HEK293 (cell line): ENCODE measurements at regions not wholly inside any gene's neighbourhood (a gene's known extent, or its start where the extent isn't known, plus 50 kb on each side); places are given as distances from the start of the nearest gene placed in this dataset.

ENCODE experiments used
- GLI4 ChIP-seq: fragments of 450-650 bp; formaldehyde crosslinking; IDR thresholded peaks from 2 replicates; pipeline ENCODE4 v1.5.1; 2016; ENCODE audit warnings: missing biosample characterization, missing genetic modification characterization
- ZBTB7A ChIP-seq: fragments of 450-650 bp; formaldehyde crosslinking; IDR thresholded peaks from 2 replicates; pipeline ENCODE4 v1.5.1; 2016; ENCODE audit warnings: low read depth, missing biosample characterization, missing genetic modification characterization
- ZNF138 ChIP-seq: fragments of 450-650 bp; formaldehyde crosslinking; IDR thresholded peaks from 2 replicates; pipeline ENCODE4 v1.5.1; 2016; ENCODE audit warnings: missing biosample characterization, missing genetic modification characterization, borderline replicate concordance
- ZNF16 ChIP-seq: fragments of 450-650 bp; formaldehyde crosslinking; IDR thresholded peaks from 2 replicates; pipeline ENCODE4 v1.5.1; 2016; ENCODE audit warnings: low read depth, missing biosample characterization, missing genetic modification characterization
- ZNF223 ChIP-seq: fragments of 450-650 bp; formaldehyde crosslinking; IDR thresholded peaks from 2 replicates; pipeline ENCODE4 v1.5.1; 2016; ENCODE audit warnings: missing biosample characterization, missing genetic modification characterization
- ZNF239 ChIP-seq: fragments of 450-650 bp; formaldehyde crosslinking; IDR thresholded peaks from 2 replicates; pipeline ENCODE4 v1.5.1; 2016; ENCODE audit warnings: missing biosample characterization, missing genetic modification characterization
- ZNF24 ChIP-seq: fragments of 450-650 bp; formaldehyde crosslinking; IDR thresholded peaks from 2 replicates; pipeline ENCODE4 v1.5.1; 2016; ENCODE audit warnings: missing biosample characterization, missing genetic modification characterization
- ZNF274 ChIP-seq, 2 experiments: fragments of 200-500 bp in 1 of 2; fragments of 450-650 bp in 1 of 2; sonication (Bioruptor generic) in 1 of 2; formaldehyde crosslinking in 1 of 2; IDR thresholded peaks; 2 replicates each; pipeline versions ENCODE4 v1.5.1 to v1.6.1; 2014 to 2016; ENCODE audit warnings: borderline replicate concordance in 1 of 2, inconsistent platforms in 1 of 2, low read length in 1 of 2, missing biosample characterization in 1 of 2, missing genetic modification characterization in 1 of 2
- ZNF311 ChIP-seq: fragments of 450-650 bp; formaldehyde crosslinking; IDR thresholded peaks from 2 replicates; pipeline ENCODE4 v1.5.1; 2017; ENCODE audit warnings: missing biosample characterization, missing genetic modification characterization, borderline replicate concordance
- ZNF433 ChIP-seq: fragments of 450-650 bp; formaldehyde crosslinking; IDR thresholded peaks from 2 replicates; pipeline ENCODE4 v1.5.1; 2016; ENCODE audit warnings: missing biosample characterization, missing genetic modification characterization, low read depth
- TF ChIP-seq, protein P1 (sequence below): fragments of 450-650 bp; formaldehyde crosslinking; IDR thresholded peaks from 2 replicates; pipeline ENCODE4 v1.5.1; 2016; ENCODE audit warnings: missing biosample characterization, missing genetic modification characterization
- TF ChIP-seq, protein P2 (sequence below): fragments of 450-650 bp; formaldehyde crosslinking; IDR thresholded peaks from 2 replicates; pipeline ENCODE4 v1.5.1; 2016; ENCODE audit warnings: missing biosample characterization, missing genetic modification characterization

DNA sequence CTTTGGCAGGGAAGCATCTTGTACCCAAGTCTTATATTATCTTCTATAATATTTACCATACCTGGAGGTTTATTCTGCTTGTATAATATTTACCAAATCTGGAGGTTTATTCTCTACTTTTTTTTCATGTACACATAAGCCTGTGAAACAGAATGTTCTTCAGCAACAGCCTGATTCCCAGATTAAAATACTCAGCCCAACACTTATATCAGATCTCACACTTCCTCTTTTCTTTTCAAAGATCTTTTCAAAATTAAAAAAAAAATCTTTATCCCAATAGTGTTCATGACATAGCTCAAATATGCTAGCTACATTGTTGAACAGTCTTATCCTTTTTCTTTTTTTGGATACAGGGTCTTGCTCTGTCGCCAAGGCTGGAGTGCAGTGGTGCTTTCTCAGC, 300.7 kb downstream of the LMO7 start:
- TF ChIP-seq, protein P1, sequence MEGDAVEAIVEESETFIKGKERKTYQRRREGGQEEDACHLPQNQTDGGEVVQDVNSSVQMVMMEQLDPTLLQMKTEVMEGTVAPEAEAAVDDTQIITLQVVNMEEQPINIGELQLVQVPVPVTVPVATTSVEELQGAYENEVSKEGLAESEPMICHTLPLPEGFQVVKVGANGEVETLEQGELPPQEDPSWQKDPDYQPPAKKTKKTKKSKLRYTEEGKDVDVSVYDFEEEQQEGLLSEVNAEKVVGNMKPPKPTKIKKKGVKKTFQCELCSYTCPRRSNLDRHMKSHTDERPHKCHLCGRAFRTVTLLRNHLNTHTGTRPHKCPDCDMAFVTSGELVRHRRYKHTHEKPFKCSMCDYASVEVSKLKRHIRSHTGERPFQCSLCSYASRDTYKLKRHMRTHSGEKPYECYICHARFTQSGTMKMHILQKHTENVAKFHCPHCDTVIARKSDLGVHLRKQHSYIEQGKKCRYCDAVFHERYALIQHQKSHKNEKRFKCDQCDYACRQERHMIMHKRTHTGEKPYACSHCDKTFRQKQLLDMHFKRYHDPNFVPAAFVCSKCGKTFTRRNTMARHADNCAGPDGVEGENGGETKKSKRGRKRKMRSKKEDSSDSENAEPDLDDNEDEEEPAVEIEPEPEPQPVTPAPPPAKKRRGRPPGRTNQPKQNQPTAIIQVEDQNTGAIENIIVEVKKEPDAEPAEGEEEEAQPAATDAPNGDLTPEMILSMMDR (tag by site-specific recombination) = no peak
- TF ChIP-seq ZNF311 (tag by site-specific recombination) = no peak
- TF ChIP-seq, protein P2, sequence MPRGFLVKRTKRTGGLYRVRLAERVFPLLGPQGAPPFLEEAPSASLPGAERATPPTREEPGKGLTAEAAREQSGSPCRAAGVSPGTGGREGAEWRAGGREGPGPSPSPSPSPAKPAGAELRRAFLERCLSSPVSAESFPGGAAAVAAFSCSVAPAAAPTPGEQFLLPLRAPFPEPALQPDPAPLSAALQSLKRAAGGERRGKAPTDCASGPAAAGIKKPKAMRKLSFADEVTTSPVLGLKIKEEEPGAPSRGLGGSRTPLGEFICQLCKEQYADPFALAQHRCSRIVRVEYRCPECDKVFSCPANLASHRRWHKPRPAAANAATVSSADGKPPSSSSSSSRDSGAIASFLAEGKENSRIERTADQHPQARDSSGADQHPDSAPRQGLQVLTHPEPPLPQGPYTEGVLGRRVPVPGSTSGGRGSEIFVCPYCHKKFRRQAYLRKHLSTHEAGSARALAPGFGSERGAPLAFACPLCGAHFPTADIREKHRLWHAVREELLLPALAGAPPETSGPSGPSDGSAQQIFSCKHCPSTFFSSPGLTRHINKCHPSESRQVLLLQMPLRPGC = no peak
- no peak for TF ChIP-seq ZNF16
- TF ChIP-seq ZNF433 (tag by site-specific recombination) = no peak
- TF ChIP-seq GLI4 (tag by site-specific recombination) = no peak
- no peak for TF ChIP-seq ZNF274 (IDR thresholded peaks at IDR 0.05; ENCODE audit: low read length)
- no peak for TF ChIP-seq ZNF274 (tag by site-specific recombination; IDR thresholded peaks at IDR 0.05; ENCODE audit: borderline replicate concordance)
- TF ChIP-seq ZNF138 = no peak
- no peak for TF ChIP-seq ZNF223 (tag by site-specific recombination)
- no peak for TF ChIP-seq ZNF24 (tag by site-specific recombination)
- TF ChIP-seq ZNF239 (tag by site-specific recombination) = no peak
- TF ChIP-seq ZBTB7A (tag by site-specific recombination) = no peak
